ENCODE measurements at regions not wholly inside any gene's neighbourhood (a gene's known extent, or its start where the extent isn't known, plus 50 kb on each side); places are given as distances from the start of the nearest gene placed in this dataset.

DNA sequence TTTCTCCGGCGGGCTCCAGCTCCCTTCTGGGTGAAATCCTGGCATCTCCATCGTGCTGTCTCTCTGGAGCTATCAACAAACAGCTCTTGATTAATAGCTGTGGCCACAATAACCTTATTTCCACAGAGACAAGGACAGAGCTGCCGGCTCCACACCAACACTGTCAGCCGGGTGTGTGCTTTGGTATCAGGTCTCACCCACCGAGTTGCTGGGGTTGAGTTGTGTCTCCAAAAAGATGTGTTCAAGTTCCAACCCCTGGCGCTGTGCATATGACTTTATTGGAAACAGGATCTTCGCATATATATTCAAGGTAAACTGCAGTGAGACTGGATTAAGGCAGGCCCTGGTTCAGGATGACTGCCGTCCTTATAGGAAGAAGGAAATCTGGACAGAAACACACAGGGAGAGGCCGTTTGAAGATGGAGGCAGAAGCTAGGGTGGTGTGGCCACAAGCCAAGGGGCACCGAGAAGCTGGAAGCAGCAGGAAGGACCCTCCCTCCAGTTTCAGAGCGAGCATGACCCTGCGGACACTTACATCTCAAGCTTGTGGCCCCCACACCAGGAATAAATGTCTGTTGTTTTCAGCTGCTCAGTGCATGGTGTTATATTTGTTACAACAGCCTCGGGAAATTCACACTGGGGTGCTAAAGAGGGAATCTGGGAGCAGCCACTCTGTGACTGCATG, 88.4 kb upstream of the TMPRSS2 start:
- H3K4me3 ChIP-seq: no peak overlapping the region
- H3K9me3 ChIP-seq: no peaks in the 10 kb centered on the region
- H3K4me1 ChIP-seq: no peaks in the 10 kb centered on the region
- no peak for TF ChIP-seq POLR2AphosphoS5 (IDR thresholded peaks at IDR 0.05; ENCODE audit: insufficient read depth in 1 of 2, low read depth in 1 of 2)
- no peak for TF ChIP-seq POLR2A (IDR thresholded peaks at IDR 0.05)
- TF ChIP-seq, protein P1, sequence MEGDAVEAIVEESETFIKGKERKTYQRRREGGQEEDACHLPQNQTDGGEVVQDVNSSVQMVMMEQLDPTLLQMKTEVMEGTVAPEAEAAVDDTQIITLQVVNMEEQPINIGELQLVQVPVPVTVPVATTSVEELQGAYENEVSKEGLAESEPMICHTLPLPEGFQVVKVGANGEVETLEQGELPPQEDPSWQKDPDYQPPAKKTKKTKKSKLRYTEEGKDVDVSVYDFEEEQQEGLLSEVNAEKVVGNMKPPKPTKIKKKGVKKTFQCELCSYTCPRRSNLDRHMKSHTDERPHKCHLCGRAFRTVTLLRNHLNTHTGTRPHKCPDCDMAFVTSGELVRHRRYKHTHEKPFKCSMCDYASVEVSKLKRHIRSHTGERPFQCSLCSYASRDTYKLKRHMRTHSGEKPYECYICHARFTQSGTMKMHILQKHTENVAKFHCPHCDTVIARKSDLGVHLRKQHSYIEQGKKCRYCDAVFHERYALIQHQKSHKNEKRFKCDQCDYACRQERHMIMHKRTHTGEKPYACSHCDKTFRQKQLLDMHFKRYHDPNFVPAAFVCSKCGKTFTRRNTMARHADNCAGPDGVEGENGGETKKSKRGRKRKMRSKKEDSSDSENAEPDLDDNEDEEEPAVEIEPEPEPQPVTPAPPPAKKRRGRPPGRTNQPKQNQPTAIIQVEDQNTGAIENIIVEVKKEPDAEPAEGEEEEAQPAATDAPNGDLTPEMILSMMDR (IDR thresholded peaks at IDR 0.05): no peak
- H3K27me3 ChIP-seq: no peaks in the 10 kb centered on the region
- peak; percentile 64 to 84 for DNase-seq (ENCODE audit: extremely low spot score in 2 of 2)
- no peaks in the 10 kb centered on the region for H3K36me3 ChIP-seq
- H3K27ac ChIP-seq: no peak overlapping the region
- intact Hi-C loops (cut with DNase I): no loop called here

DNA sequence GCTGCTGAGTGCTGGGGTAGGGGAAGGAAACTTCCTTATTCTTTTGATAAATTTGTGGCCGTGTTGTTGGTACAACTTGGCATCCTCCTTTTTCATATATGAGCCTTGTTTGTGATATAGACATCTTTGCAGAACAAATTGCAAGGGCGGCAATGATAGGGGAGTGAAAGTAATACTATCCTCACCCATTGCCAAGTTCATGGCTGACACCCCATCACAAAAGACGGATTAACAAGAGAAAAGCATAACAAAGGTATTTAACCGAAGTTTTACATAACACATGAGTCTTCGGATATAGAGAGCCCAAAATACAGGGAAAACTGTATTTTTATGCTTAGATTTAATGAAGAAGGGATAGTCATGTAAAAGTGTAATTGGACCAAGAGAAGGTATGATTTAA, 86.3 kb upstream of the TMPRSS2 start:
- H3K27me3 ChIP-seq: no peaks in the 10 kb centered on the region
- no peak overlapping the region for H3K4me3 ChIP-seq
- H3K27ac ChIP-seq: no peak overlapping the region
- no peak for DNase-seq (ENCODE audit: extremely low spot score in 2 of 2)
- H3K9me3 ChIP-seq: no peaks in the 10 kb centered on the region
- H3K4me1 ChIP-seq: no peaks in the 10 kb centered on the region
- no peaks in the 10 kb centered on the region for H3K36me3 ChIP-seq
- TF ChIP-seq POLR2A (IDR thresholded peaks at IDR 0.05) (no peak), POLR2AphosphoS5 (IDR thresholded peaks at IDR 0.05; ENCODE audit: insufficient read depth in 1 of 2, low read depth in 1 of 2) (no peak)
- TF ChIP-seq, protein P1 (IDR thresholded peaks at IDR 0.05): no peak
- intact Hi-C loops (cut with DNase I): no loop called here

DNA sequence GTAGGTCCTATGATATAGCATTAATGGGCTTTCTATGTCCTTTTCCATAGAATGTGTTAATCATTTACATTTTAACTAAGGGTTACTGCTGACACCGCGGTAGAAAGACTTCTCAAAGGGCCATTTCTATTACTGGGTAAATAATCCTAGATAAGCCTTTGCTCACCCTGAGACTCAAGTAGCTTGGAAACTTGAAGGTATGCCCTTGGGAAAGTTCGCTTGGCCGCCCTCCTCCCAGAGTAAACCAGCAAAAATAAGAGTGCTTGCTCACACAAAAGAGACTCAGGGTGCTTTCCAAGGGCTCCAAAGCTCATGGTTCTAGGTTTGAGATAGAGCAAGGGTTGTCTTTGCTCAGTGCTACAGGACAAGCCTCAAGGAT, 85.8 kb upstream of the TMPRSS2 start:
- TF ChIP-seq POLR2AphosphoS5 (IDR thresholded peaks at IDR 0.05; ENCODE audit: insufficient read depth in 1 of 2, low read depth in 1 of 2): no peak
- TF ChIP-seq, protein P1 (IDR thresholded peaks at IDR 0.05): no peak
- TF ChIP-seq POLR2A (IDR thresholded peaks at IDR 0.05): no peak
- Histone ChIP-seq H3K27ac (no peak overlapping the region), H3K4me1 (no peaks in the 10 kb centered on the region), H3K9me3 (no peaks in the 10 kb centered on the region), H3K27me3 (no peaks in the 10 kb centered on the region), H3K4me3 (no peak overlapping the region), H3K36me3 (no peaks in the 10 kb centered on the region)
- DNase-seq (ENCODE audit: extremely low spot score in 2 of 2): peak in 1 of 2 donors; percentile 25
- intact Hi-C loops (cut with DNase I): no loop called here

DNA sequence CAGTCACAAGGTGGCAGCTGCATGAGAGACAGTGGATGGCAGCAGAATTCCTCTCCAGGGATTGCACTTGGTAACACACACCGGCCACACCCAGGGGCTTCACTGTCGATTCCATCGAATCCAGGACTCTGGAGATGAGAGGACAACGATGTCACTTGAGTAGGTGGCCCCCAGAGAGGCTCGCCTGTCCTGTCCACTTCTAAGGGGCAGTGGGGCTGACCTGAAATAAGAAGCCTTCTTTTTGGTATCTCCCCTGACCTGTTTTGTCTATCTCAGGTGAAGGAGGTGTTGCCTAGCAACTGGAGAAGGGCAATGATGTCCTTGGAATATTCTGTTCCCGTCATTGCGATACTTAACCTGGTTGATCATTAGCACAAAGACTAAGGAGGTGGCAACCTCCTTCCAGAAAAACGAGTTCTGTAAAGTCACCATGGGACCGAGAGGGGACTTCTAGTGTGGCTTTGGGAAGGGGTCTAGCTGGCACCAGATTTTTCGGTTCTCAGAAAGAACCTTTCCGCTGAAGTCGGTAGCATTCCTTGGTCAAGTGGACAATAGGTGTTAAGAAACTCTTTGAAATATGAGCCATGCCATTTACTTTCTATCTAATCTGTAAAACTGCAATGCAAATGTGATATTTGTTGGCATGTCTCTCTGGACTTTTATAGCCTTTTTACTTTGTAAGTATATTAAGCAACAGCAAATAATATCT, 85.2 kb upstream of the TMPRSS2 start:
- H3K27ac ChIP-seq: no peak overlapping the region
- no peaks in the 10 kb centered on the region for H3K9me3 ChIP-seq
- no peak overlapping the region for H3K4me3 ChIP-seq
- H3K27me3 ChIP-seq: no peaks in the 10 kb centered on the region
- no peak for TF ChIP-seq POLR2A (IDR thresholded peaks at IDR 0.05)
- TF ChIP-seq, protein P1 (IDR thresholded peaks at IDR 0.05): no peak
- no peak for TF ChIP-seq POLR2AphosphoS5 (IDR thresholded peaks at IDR 0.05; ENCODE audit: insufficient read depth in 1 of 2, low read depth in 1 of 2)
- peak; percentile 54 to 85 for DNase-seq (ENCODE audit: extremely low spot score in 2 of 2)
- no peaks in the 10 kb centered on the region for H3K4me1 ChIP-seq
- H3K36me3 ChIP-seq: no peaks in the 10 kb centered on the region
- intact Hi-C loops (cut with DNase I): no loop called here

DNA sequence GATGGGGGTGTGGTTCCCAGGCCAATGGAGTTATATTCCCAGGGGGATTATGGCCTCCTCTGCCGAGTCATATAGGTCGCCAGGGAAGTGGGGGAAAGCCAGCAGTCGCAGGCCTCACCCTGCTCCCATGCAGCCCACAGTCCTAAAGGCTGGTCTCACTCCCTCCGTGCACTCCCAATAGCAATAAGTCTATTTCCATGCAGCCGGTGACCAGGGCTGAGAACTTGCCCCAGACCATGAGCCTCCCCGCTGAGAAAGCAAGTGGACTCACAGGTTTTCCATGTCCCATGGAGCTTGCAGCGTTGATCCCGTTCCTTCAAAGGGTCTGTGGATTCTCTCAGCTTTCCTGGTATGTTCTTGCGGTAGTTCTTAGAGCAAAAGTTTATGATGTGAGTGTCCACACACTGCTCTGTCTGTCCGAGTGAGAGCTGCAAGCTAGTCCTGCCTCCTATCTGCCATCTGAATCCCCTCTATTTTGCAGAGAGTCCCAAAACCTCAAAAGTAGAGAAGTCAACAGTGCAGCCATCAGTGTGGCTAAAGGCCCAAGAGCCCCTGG, 81.7 kb upstream of the TMPRSS2 start:
- Histone ChIP-seq H3K27ac (no peak overlapping the region), H3K9me3 (no peaks in the 10 kb centered on the region), H3K4me3 (no peak overlapping the region), H3K27me3 (no peaks in the 10 kb centered on the region), H3K4me1 (no peaks in the 10 kb centered on the region), H3K36me3 (no peaks in the 10 kb centered on the region)
- TF ChIP-seq POLR2AphosphoS5 (IDR thresholded peaks at IDR 0.05; ENCODE audit: insufficient read depth in 1 of 2, low read depth in 1 of 2) (no peak), POLR2A (IDR thresholded peaks at IDR 0.05) (no peak)
- TF ChIP-seq, protein P1 (IDR thresholded peaks at IDR 0.05): no peak
- DNase-seq (ENCODE audit: extremely low spot score in 2 of 2): peak; percentile 67 to 71
- intact Hi-C loops (cut with DNase I): no loop called here

Data from vagina (tissue), 2 donors.